H1 (cell line): ENCODE measurements at regions not wholly inside any gene's neighbourhood (a gene's known extent, or its start where the extent isn't known, plus 50 kb on each side); places are given as distances from the start of the nearest gene placed in this dataset.

Source experiments
- CBX5 ChIP-seq: fragments of 300-800, 300-1000 bp; sonication (generic); IDR thresholded peaks from 2 replicates; pipeline ENCODE4 v1.7.1; 2016; ENCODE audit warnings: antibody characterized with exemption, low read length, low read depth
- CHD7 ChIP-seq: fragments of 300-600 bp; sonication (generic); IDR thresholded peaks from 2 replicates; pipeline ENCODE4 v1.7.1; 2012; ENCODE audit warnings: low read length, moderate library complexity, mild to moderate bottlenecking, inconsistent platforms; ENCODE audit not compliant: insufficient replicate concordance
- CTBP2 ChIP-seq: IDR thresholded peaks from 2 replicates; pipeline ENCODE4 v1.7.0; 2011; ENCODE audit warnings: borderline replicate concordance, mild to moderate bottlenecking, moderate library complexity, mixed read lengths, low read length; ENCODE audit not compliant: insufficient read depth, insufficient read length
- EP300 ChIP-seq, 2 experiments: IDR thresholded peaks; 1 replicate in 1 of 2; 2 replicates in 1 of 2; pipeline ENCODE4 v1.6.1; 2011 to 2012; ENCODE audit warnings: low read depth in 2 of 2, low read length in 2 of 2, mild to moderate bottlenecking in 2 of 2, borderline replicate concordance in 1 of 2, inconsistent platforms in 1 of 2, moderate library complexity in 1 of 2
- HDAC6 ChIP-seq: IDR thresholded peaks from one replicate; pipeline ENCODE4 v1.7.1; 2012; ENCODE audit warnings: low read depth, mild to moderate bottlenecking, inconsistent platforms, low read length, moderate library complexity
- RAD21 ChIP-seq, 2 experiments: IDR thresholded peaks in 1 of 2; conservative IDR thresholded peaks in 1 of 2; 2 replicates each; pipeline ENCODE4 v1.6.1; 2011; ENCODE audit warnings: low read depth in 2 of 2, low read length in 2 of 2, improper control_type of control experiment in 1 of 2, inconsistent platforms in 1 of 2, mild to moderate bottlenecking in 1 of 2, moderate library complexity in 1 of 2
- RFX5 ChIP-seq: IDR thresholded peaks from 2 replicates; pipeline ENCODE4 v1.6.1; 2011; ENCODE audit warnings: low read depth, low read length, improper control_type of control experiment, borderline replicate concordance
- SP4 ChIP-seq: IDR thresholded peaks from 2 replicates; pipeline ENCODE4 v1.6.1; 2012; ENCODE audit warnings: low read length, inconsistent platforms
- TAF1 ChIP-seq: IDR thresholded peaks from 2 replicates; pipeline ENCODE4 v1.6.1; 2011; ENCODE audit warnings: mild to moderate bottlenecking, low read depth, low read length
- TEAD4 ChIP-seq: IDR thresholded peaks from 2 replicates; pipeline ENCODE4 v1.6.1; 2012; ENCODE audit warnings: low read depth, low read length, inconsistent platforms, mixed read lengths

GRCh38 chr7:131691454-131692130, 135.2 kb upstream of the PODXL start (continued):
- TF ChIP-seq CHD7 = no peak
- TF ChIP-seq RAD21 (IDR thresholded peaks at IDR 0.05 in 1 of 2, conservative IDR thresholded peaks at IDR 0.05 in 1 of 2; ENCODE audit: low read depth in 2 of 2, low read length in 2 of 2) = no peak
- no peak for TF ChIP-seq EP300 (IDR thresholded peaks at IDR 0.05; ENCODE audit: borderline replicate concordance in 1 of 2, low read depth in 2 of 2, low read length in 2 of 2)
- no peak for TF ChIP-seq HDAC6
- no peak for TF ChIP-seq CBX5
- TF ChIP-seq CTBP2 = no peak
- no peak for TF ChIP-seq SP4
- TF ChIP-seq TEAD4 = no peak
- TF ChIP-seq RFX5 = no peak
- TF ChIP-seq TAF1 = no peak
